Right lobe of liver (tissue), 6 donors: ENCODE measurements at regions not wholly inside any gene's neighbourhood (a gene's known extent, or its start where the extent isn't known, plus 50 kb on each side); places are given as distances from the start of the nearest gene placed in this dataset.

Experiments
- ATAC-seq, 4 donors: fragments of 200-7000 bp; cut with Tn5 transposase; one replicate each; pipeline ENCODE4 v1.9.1; 2020; ENCODE audit warnings: mild to moderate bottlenecking in 4 of 4, moderate library complexity in 4 of 4
- DNase-seq, 3 donors: peaks; one replicate each; pipeline ENCODE4 v3.0.0-alpha.2; 2020
- H3K27ac ChIP-seq, 3 donors: fragments of 200-600 bp; one replicate each; pipeline ENCODE4 v1.8.0; 2022
- H3K27me3 ChIP-seq, 2 donors: fragments of 200-600 bp; one replicate each; pipeline ENCODE4 v1.8.0; 2022
- H3K36me3 ChIP-seq, 4 donors: fragments of 200-600 bp; sonication (generic) in 1 of 4; one replicate each; pipeline versions ENCODE4 v1.5.1 to v1.8.0; 2017 to 2022; ENCODE audit warnings: control low read depth in 1 of 4
- H3K4me1 ChIP-seq, 4 donors: fragments of 200-600 bp; sonication (generic) in 1 of 4; one replicate each; pipeline versions ENCODE4 v1.5.1 to v1.8.0; 2017 to 2022; ENCODE audit warnings: control low read depth in 1 of 4
- H3K4me3 ChIP-seq, 3 donors: fragments of 200-600 bp; one replicate each; pipeline ENCODE4 v1.8.0; 2022
- H3K9me3 ChIP-seq, 4 donors: fragments of 200-600 bp; sonication (generic) in 1 of 4; one replicate each; pipeline versions ENCODE4 v1.5.1 to v1.8.0; 2017 to 2022; ENCODE audit warnings: control low read depth in 1 of 4
- CTCF ChIP-seq, 4 donors: fragments of 200-600 bp in 3 of 4; fragments of 450-650 bp in 1 of 4; IDR thresholded peaks; one replicate each; pipeline versions ENCODE4 v1.5.1 to v1.8.0; 2016 to 2022; ENCODE audit warnings: antibody characterized with exemption in 4 of 4, mild to moderate bottlenecking in 2 of 4
- POLR2A ChIP-seq: fragments of 450-650 bp; IDR thresholded peaks from one replicate; pipeline ENCODE4 v1.6.1; 2017; ENCODE audit warnings: antibody characterized with exemption, mild to moderate bottlenecking
- WGBS: methylation state at CpG from one replicate; pipeline ENCODE4 v1.1.6; 2018; ENCODE audit warnings: low coverage, low lambda C conversion rate; ENCODE audit not compliant: insufficient coverage; ENCODE audit errors: missing lambda C conversion rate; 5-methylcytosine and 5-hydroxymethylcytosine counted together
- intact Hi-C, 2 donors: fragments of 100-400 bp; cut with DNase I; formaldehyde crosslinking; loops; one replicate each; pipeline versions ENCODE4 v1.11.2 to v1.14.1; 2022
- donor health status: DM: no; HTN: yes; CAD: no.
- donor health status: DM: no; HTN: no; CAD: no.
- donor health status: DM: no; HTN: no; CAD: no.
- donor health status: DM: no; HTN: yes; CAD: no.
- donor health status: DM: no; HTN: yes; CAD: no.

- intact Hi-C loops: no loop called here
Observed at GRCh38 chr17:68790931-68791330, 164.3 kb downstream of the ABCA8 start.

DNA sequence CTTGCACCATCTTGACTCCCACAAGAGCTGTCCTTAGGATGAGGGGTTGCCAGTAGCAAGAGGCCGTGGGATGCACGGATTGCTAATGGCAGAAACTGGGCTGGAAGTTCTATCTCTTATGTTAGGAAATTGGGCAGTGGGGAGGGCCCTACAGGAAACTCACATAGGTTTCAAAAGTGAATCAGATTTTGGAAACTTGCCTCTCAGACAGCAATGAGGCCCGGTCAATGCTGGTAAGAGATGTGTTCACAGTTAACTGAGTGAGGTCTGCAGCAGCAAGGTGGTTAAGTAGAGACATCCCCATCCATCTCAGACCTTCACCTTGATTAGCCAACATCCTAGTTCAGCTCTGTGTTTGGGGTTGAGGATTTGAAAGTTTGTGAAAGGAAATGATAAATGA is 164.7 kb downstream of the ABCA8 start:
- H3K27ac ChIP-seq: peak overlapping the region; percentile 21 to 94 (median 85)
- H3K36me3 ChIP-seq: no peaks in the 10 kb centered on the region
- DNase-seq (no peak), ATAC-seq (peak; percentile 2 to 30 (median 7))
- no peak overlapping the region for H3K4me3 ChIP-seq
- H3K4me1 ChIP-seq: peaks cover 0 to 61% (median 30%) of the 10 kb centered on the region in 4 donors
- no peaks in the 10 kb centered on the region for H3K27me3 ChIP-seq
- no CpG with 5 or more reads among the region's 3 CpGs for WGBS
- H3K9me3 ChIP-seq: peaks cover 0 to 4% (median 0%) of the 10 kb centered on the region in 4 donors
- TF ChIP-seq POLR2A: no peak
- no peak for TF ChIP-seq CTCF (IDR thresholded peaks at IDR 0.05)
- intact Hi-C loops: no loop called here

More at GRCh38 chr17:68790931-68791330, 164.3 kb downstream of the ABCA8 start:
- H3K9me3 ChIP-seq: peaks cover 0 to 4% (median 0%) of the 10 kb centered on the region in 4 donors
- DNase-seq (peak; percentile 33 to 82 (median 60)), ATAC-seq (peak; percentile 39 to 71 (median 58))
- peaks cover 0 to 61% (median 30%) of the 10 kb centered on the region in 4 donors for H3K4me1 ChIP-seq
- H3K4me3 ChIP-seq: no peak overlapping the region
- peak overlapping the region; percentile 21 to 94 (median 85) for H3K27ac ChIP-seq
- TF ChIP-seq CTCF (IDR thresholded peaks at IDR 0.05) (no peak), POLR2A (no peak)
- H3K27me3 ChIP-seq: no peaks in the 10 kb centered on the region
- no peaks in the 10 kb centered on the region for H3K36me3 ChIP-seq
- WGBS: 18% methylated on average over 5 of the region's 6 CpGs

- Histone ChIP-seq H3K27ac (peak overlapping the region; percentile 21 to 94 (median 85)), H3K4me3 (no peak overlapping the region), H3K9me3 (peaks cover 0 to 2% (median 0%) of the 10 kb centered on the region in 4 donors), H3K4me1 (peaks cover 0 to 53% (median 26%) of the 10 kb centered on the region in 4 donors), H3K36me3 (no peaks in the 10 kb centered on the region), H3K27me3 (no peaks in the 10 kb centered on the region)
- ATAC-seq: no peak
- DNase-seq: no peak
- WGBS: 63% methylated on average over 2 of the region's 2 CpGs
- intact Hi-C loops: no loop called here
- TF ChIP-seq CTCF (IDR thresholded peaks at IDR 0.05) (no peak), POLR2A (no peak)
Observed at GRCh38 chr17:68789203-68789962, 165.8 kb downstream of the ABCA8 start.

GRCh38 chr17:68785565-68786486 is 169.4 kb downstream of the ABCA8 start:
- Histone ChIP-seq H3K36me3 (no peaks in the 10 kb centered on the region), H3K4me1 (peaks cover 0 to 24% (median 11%) of the 10 kb centered on the region in 4 donors), H3K9me3 (no peaks in the 10 kb centered on the region), H3K27me3 (no peaks in the 10 kb centered on the region), H3K4me3 (no peak overlapping the region), H3K27ac (no peak overlapping the region)
- WGBS: 64% methylated on average over 6 of the region's 7 CpGs
- intact Hi-C loops: no loop called here
- ATAC-seq: peak in 3 of 4 donors; percentile 39 to 51 (median 40)
- no peak for TF ChIP-seq POLR2A
- TF ChIP-seq CTCF (IDR thresholded peaks at IDR 0.05): peak in 3 of 4 donors; percentile 16 to 38 (median 28)
- DNase-seq: no peak
